NT2/D1 (cell line): ENCODE measurements at regions not wholly inside any gene's neighbourhood (a gene's known extent, or its start where the extent isn't known, plus 50 kb on each side); places are given as distances from the start of the nearest gene placed in this dataset.

Experiments used
- SUZ12 ChIP-seq: IDR thresholded peaks from 2 replicates; pipeline ENCODE4 v1.6.1; 2011; ENCODE audit not compliant: insufficient read length, insufficient read depth; ENCODE audit errors: extremely low read depth
- YY1 ChIP-seq: IDR thresholded peaks from 2 replicates; pipeline ENCODE4 v1.6.1; 2011; ENCODE audit not compliant: insufficient read length, insufficient read depth
- ZNF274 ChIP-seq: IDR thresholded peaks from 2 replicates; pipeline ENCODE4 v1.6.1; 2011; ENCODE audit warnings: mild to moderate bottlenecking, low read depth, low read length

DNA sequence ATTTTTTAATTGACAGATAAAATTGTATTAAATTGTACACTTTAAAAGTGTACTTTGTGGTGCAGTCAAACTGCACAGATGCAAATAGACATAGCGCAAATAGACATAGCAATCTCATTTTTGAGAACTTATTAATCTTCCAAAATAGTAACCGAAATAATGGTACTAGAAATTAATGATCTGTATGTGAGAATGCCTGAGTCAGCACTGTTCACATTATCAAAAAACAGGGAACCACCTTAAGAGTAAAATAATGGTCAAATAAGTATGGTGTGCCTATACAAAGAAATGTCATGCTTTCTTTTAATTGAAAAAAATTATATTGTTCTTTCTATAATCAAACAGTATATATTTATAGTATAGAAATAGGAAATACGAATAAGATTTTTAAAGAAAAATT lies 461.9 kb downstream of the EFNA5 start:
- TF ChIP-seq YY1: no peak
- TF ChIP-seq ZNF274: no peak
- TF ChIP-seq SUZ12: no peak
